Activated naive CD8-positive, alpha-beta T cell treated with anti-CD3 and anti-CD28 coated beads, Interleukin-2, amount 50 U/mL, for 16 hours (primary cell): ENCODE measurements at regions not wholly inside any gene's neighbourhood (a gene's known extent, or its start where the extent isn't known, plus 50 kb on each side); places are given as distances from the start of the nearest gene placed in this dataset.

Experiments
- DNase-seq: peaks from one replicate; pipeline ENCODE4 v3.0.0-alpha.2; 2020; ENCODE audit warnings: low read depth, low spot score

GRCh38 chr7:28361551-28361950 is 50.8 kb upstream of the CREB5 start:
- DNase-seq = no peak

DNA sequence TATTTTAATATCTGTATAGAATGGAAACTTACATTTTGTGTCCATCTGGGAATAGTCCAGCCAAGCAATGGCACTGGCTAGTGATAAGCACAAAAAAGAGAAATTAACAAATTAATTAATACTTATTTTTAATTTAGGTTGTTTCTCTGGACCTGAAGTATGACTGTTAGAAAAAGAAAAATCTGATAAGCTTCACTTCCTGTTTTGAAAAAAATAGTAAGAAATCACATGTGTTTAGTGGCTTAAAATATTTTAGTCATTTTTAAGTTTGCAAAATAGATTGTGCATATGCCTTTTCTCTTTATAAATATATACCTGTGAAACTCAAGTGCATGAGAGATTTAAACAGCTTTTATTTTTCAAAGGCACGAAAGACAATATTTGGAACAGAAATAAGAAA is 50.1 kb upstream of the CREB5 start:
- no peak for DNase-seq
